Caco-2 (cell line): ENCODE measurements at regions not wholly inside any gene's neighbourhood (a gene's known extent, or its start where the extent isn't known, plus 50 kb on each side); places are given as distances from the start of the nearest gene placed in this dataset.
"Not testable (repeated sequence)": the region's sequence is repeated elsewhere in the genome, so short reads cannot be mapped to it uniquely, and the experiment has no call there.

ENCODE experiments used
- BruUV-seq: library from RNA; stranded (reverse); fragments of 400-500 nt; replicated peaks from 2 replicates; lab custom pipeline; 2021; lab: Mats Ljungman, UMichigan
- CTCF ChIA-PET: fragments of 300-600 bp; sonication (Branson Sonifier 250); formaldehyde crosslinking; loops from one replicate; lab custom pipeline; 2022; ENCODE audit warnings: antibody characterized with exemption; lab: Charles Lee
- POLR2A ChIA-PET: fragments of 300-600 bp; sonication (Branson Sonifier 250); formaldehyde crosslinking; loops from one replicate; lab custom pipeline; 2022; ENCODE audit warnings: antibody characterized with exemption; lab: Charles Lee
- DNase-seq, 2 experiments: peaks; one replicate each; pipeline versions ENCODE4 v3.0.0 to v3.0.0-alpha.2; 2020 to 2022
- H3K27me3 ChIP-seq: replicated peaks from 2 replicates; pipeline ENCODE4 v1.6.0; 2011; ENCODE audit warnings: low read length; ENCODE audit not compliant: control insufficient read depth, insufficient read depth
- H3K36me3 ChIP-seq: 2 replicates; pipeline ENCODE4 v1.5.1; 2011; ENCODE audit warnings: low read length; ENCODE audit not compliant: control insufficient read depth, insufficient read depth
- H3K4me1 ChIP-seq: fragments of 250-450 bp; sonication (Bioruptor Pico); 2 replicates; pipeline ENCODE4 v1.5.1; 2020; ENCODE audit warnings: mild to moderate bottlenecking
- H3K4me3 ChIP-seq: 2 replicates; pipeline ENCODE4 v1.5.1; 2011; ENCODE audit warnings: low read depth, mild to moderate bottlenecking, control low read depth, low read length
- H3K9me3 ChIP-seq: fragments of 250-450 bp; sonication (Bioruptor Pico); 2 replicates; pipeline ENCODE4 v1.5.1; 2020; ENCODE audit warnings: mild to moderate bottlenecking, moderate library complexity
- H3K27ac Mint-ChIP-seq: one replicate; pipeline ENCODE4 v1.8.0; 2022; ENCODE audit warnings: mixed read lengths; ENCODE audit not compliant: unreplicated experiment
- H3K27me3 Mint-ChIP-seq: one replicate; pipeline ENCODE4 v1.8.0; 2022; ENCODE audit warnings: mixed read lengths; ENCODE audit not compliant: insufficient read depth, unreplicated experiment
- H3K36me3 Mint-ChIP-seq: one replicate; pipeline ENCODE4 v1.8.0; 2022; ENCODE audit warnings: mild to moderate bottlenecking, mixed read lengths; ENCODE audit not compliant: insufficient read depth, unreplicated experiment
- H3K4me1 Mint-ChIP-seq: one replicate; pipeline ENCODE4 v1.8.0; 2022; ENCODE audit warnings: low read depth, mixed read lengths; ENCODE audit not compliant: unreplicated experiment
- H3K4me3 Mint-ChIP-seq: one replicate; pipeline ENCODE4 v1.8.0; 2022; ENCODE audit warnings: mild to moderate bottlenecking, moderate library complexity, mixed read lengths; ENCODE audit not compliant: unreplicated experiment
- H3K9me3 Mint-ChIP-seq: one replicate; pipeline ENCODE4 v1.8.0; 2022; ENCODE audit warnings: mixed read lengths; ENCODE audit not compliant: unreplicated experiment
- intact Hi-C: fragments of 100-400 bp; cut with micrococcal nuclease; formaldehyde crosslinking; loops from one replicate; pipeline ENCODE4 v1.10.0; 2022; ENCODE audit not compliant: unreplicated experiment

DNA sequence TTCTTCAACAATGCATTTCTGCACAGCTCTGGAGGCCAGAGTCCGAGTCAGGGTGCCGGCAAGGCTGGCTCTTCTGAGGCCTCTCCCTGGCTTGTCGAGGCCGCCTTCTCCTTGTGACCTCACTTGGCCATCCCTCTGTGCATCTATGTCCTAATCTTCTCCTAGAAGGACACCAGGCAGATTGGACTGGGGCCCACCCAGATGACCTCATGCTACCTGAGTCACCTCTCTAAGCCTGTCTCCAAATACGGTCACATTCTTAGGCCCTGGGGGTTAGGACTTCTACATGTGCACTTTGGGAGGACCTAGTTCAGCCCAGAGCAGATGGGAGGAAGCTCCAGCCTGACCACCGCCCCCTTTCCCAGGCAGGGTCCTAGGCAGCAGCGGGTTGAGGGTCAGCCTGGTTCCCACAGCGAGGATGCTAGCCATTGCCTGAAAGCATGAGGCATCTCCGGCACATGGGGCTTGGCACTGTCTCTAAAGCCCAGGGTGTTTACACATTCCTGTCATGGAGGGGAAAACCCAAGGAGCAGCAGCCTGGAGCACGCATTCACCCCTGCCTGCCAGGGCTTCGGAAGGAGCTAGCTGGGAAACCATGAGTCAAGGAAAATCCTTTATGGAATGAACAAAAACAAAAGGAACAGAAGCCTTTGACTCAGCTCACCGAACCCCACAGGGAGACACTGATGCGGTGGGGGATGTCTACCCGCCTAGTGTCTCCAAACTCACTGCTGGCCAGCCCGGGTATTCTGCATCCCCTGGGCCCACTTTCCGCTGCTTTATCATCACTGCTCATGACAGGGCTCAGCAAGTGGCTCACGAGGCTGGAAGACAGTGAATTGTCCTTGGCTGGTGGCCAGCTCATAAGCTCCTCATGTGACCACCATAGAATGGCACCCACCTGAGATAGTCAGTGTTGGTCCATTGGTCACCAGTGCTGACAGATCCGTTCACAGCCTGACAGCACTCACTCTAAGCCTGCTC lies 140.2 kb upstream of the ZNF469 start:
- H3K4me1 ChIP-seq, H3K36me3 Mint-ChIP-seq, H3K4me3 ChIP-seq, H3K27ac Mint-ChIP-seq, H3K4me1 Mint-ChIP-seq, CTCF ChIA-PET, POLR2A ChIA-PET, H3K27me3 Mint-ChIP-seq, H3K9me3 ChIP-seq, H3K27me3 ChIP-seq, intact Hi-C loops, H3K4me3 Mint-ChIP-seq, H3K36me3 ChIP-seq, BruUV-seq: not testable (repeated sequence)
- peak in 1 of 2 experiments; percentile 68 for DNase-seq
- peaks cover 18% of the 10 kb centered on the region for H3K9me3 Mint-ChIP-seq

DNA sequence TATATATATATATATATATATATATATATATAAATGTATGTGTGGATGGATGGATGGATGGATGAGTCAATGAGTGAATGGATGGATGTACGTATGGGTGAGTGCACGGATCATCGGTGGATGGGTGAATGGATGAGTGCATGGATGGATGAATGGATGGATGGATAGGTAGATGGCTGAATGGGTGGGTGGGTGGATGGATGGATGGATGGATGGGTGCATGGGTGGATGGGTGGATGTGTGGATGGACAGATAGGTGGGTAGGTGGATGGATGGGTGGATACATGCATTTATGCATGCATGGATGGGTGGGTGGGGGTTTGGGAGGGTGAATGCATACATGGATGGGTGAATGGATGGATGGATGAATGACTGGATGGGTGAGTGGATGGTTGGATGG lies 138.8 kb upstream of the ZNF469 start:
- BruUV-seq, H3K27me3 Mint-ChIP-seq, DNase-seq, H3K4me3 Mint-ChIP-seq, H3K4me1 ChIP-seq, H3K36me3 Mint-ChIP-seq, H3K27me3 ChIP-seq, H3K27ac Mint-ChIP-seq, CTCF ChIA-PET, H3K4me1 Mint-ChIP-seq, H3K4me3 ChIP-seq, POLR2A ChIA-PET, H3K9me3 ChIP-seq, intact Hi-C loops, H3K36me3 ChIP-seq: not testable (repeated sequence)
- peaks cover 18% of the 10 kb centered on the region for H3K9me3 Mint-ChIP-seq

DNA sequence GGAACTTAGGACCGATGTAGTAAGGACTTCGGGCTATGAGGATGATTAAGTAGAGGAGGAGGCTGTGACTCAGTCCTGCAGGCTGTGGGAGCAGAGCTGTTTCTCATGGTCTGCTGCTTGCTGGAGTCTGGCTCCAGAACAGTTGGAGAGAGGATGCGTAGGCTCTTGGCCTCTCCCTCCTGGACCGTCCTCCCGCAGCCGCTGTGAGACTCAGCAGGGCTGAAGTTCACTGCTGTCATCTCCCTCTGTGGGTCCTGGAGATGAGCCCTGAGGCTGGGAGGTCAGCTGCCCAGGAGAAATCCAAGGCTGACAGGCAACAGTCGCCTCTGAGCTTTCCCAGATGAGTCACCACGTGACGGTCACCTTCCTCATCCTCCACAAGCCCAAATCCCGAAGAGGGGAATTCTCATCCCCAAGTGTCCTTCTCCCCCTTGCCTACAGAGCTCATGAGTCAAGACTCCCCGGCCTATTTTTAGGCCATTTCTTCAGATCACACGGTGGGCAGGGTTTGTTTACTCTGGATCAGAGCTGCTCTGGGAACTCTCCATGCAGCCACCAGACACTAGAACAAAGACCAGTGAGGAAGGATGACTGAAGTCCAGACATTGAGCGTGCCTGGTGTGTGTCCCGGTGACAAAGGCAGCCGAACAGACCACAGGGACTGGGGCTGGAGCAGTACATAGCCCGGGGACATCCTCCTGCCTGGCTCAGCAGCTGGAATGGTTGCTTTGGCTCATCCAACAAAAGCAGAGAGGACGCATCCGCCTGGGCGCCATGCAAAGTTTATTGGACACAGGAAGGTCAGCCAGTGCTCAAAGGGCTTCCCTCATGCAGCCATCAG lies 137.3 kb upstream of the ZNF469 start:
- CTCF ChIA-PET, result interaction anchor here (0.6 kb wide), 1 partner anchor 168 kb away, joined by 5 read pairs; no protein-coding TSS in a partner anchor
- H3K36me3 ChIP-seq, H3K27me3 ChIP-seq, H3K36me3 Mint-ChIP-seq, H3K4me3 ChIP-seq, BruUV-seq, H3K4me1 Mint-ChIP-seq, H3K9me3 ChIP-seq, H3K27me3 Mint-ChIP-seq, intact Hi-C loops, DNase-seq, H3K4me1 ChIP-seq, H3K4me3 Mint-ChIP-seq, H3K27ac Mint-ChIP-seq, POLR2A ChIA-PET: not testable (repeated sequence)
- H3K9me3 Mint-ChIP-seq, result peaks cover 18% of the 10 kb centered on the region

DNA sequence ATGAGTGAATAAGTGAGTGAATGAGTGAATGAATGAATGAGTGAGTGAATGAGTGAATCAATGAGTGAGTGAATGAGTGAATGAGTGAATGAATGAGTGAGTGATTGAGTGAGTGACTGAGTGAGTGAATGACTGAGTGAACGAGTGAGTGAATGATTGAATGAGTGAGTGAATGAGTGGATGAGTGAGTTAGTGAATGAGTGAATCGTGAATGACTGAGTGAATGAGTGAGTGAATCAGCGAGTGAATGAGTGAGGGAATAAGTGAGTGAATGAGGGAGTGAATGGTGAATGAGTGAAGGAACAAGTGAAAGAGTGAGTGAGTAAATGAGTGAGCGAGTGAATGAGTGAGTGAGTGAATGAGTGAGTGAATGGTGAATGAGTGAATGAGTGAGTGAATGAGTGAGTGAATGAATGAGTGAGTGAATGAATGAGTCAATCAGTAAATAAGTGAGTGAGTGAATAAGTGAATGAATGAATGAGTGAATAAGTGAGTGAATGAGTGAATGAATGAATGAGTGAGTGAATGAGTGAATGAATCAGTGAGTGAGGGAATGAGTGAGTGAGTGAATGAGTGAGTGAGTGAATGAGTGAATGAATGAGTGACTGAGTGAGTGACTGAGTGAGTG lies 135.7 kb upstream of the ZNF469 start:
- H3K4me1 Mint-ChIP-seq, H3K36me3 ChIP-seq, POLR2A ChIA-PET, H3K4me3 Mint-ChIP-seq, H3K4me1 ChIP-seq, H3K27me3 ChIP-seq, BruUV-seq, H3K4me3 ChIP-seq, DNase-seq, CTCF ChIA-PET, H3K27ac Mint-ChIP-seq, H3K27me3 Mint-ChIP-seq, intact Hi-C loops, H3K36me3 Mint-ChIP-seq, H3K9me3 ChIP-seq: not testable (repeated sequence)
- H3K9me3 Mint-ChIP-seq, result peaks cover 18% of the 10 kb centered on the region

DNA sequence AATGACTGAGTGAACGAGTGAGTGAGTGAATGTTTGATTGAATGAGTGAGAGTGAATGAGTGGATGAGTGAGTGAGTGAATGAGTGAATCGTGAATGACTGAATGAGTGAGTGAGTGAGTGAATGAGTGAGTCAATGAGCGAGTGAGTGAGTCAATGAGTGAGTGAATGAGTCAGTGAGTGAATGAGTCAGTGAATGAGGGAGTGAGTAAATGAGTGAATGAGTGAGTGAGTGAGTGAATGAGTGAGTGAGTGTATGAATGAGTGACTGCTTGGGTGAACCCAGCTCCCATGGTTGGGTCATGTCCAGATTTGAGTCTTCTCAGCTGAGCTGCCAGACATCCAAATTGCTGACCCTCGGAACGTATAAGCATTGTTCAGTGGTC lies 135.2 kb upstream of the ZNF469 start:
- peaks cover 18% of the 10 kb centered on the region for H3K9me3 Mint-ChIP-seq
- DNase-seq, H3K27me3 Mint-ChIP-seq, POLR2A ChIA-PET, H3K27ac Mint-ChIP-seq, intact Hi-C loops, H3K4me3 Mint-ChIP-seq, BruUV-seq, CTCF ChIA-PET, H3K4me1 ChIP-seq, H3K9me3 ChIP-seq, H3K36me3 Mint-ChIP-seq, H3K27me3 ChIP-seq, H3K4me1 Mint-ChIP-seq, H3K4me3 ChIP-seq, H3K36me3 ChIP-seq: not testable (repeated sequence)

DNA sequence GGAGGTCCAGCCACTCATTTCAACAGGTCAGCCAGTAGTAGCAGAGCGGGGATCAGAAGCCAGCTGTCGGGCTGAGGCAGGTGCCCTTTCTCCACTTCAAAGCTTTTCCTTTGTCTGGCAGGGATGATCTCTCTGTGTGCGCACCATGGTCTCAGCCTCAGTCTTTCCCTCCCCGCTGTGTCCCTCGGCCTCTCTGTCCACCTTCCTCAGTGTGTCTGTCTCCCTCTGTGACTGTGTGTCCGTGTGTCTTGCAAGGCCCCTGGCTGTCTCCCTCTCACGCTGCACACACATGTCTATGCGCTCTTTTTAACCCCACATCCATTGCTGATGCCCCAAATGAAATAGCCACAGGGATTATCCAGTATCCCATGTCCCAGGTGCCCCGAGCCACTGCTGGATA lies 134.0 kb upstream of the ZNF469 start:
- intact Hi-C loops, H3K9me3 ChIP-seq, H3K36me3 ChIP-seq, BruUV-seq, H3K27me3 Mint-ChIP-seq, H3K4me3 ChIP-seq, H3K36me3 Mint-ChIP-seq, H3K4me1 Mint-ChIP-seq, H3K27ac Mint-ChIP-seq, CTCF ChIA-PET, H3K4me3 Mint-ChIP-seq, H3K4me1 ChIP-seq, H3K27me3 ChIP-seq, POLR2A ChIA-PET, DNase-seq: not testable (repeated sequence)
- H3K9me3 Mint-ChIP-seq, result peaks cover 12% of the 10 kb centered on the region
